22Rv1 (cell line): ENCODE measurements at regions not wholly inside any gene's neighbourhood (a gene's known extent, or its start where the extent isn't known, plus 50 kb on each side); places are given as distances from the start of the nearest gene placed in this dataset.

Experiments
- CTCF ChIP-seq: fragments of 450-650 bp; IDR thresholded peaks from 2 replicates; pipeline ENCODE4 v1.5.1; 2017; ENCODE audit warnings: mild to moderate bottlenecking
- ZFX ChIP-seq: fragments of 450-650 bp; IDR thresholded peaks from 2 replicates; pipeline ENCODE4 v1.6.1; 2017; ENCODE audit warnings: antibody characterized with exemption, borderline replicate concordance

- TF ChIP-seq CTCF (no peak), ZFX (no peak)
These were observed 213.8 kb upstream of the STAC start for GRCh38 chr3:36166477-36166876.
